SK-MEL-5 (cell line): ENCODE measurements at regions not wholly inside any gene's neighbourhood (a gene's known extent, or its start where the extent isn't known, plus 50 kb on each side); places are given as distances from the start of the nearest gene placed in this dataset.

ENCODE experiments used
- DNase-seq: peaks from one replicate; pipeline ENCODE4 v3.0.0-alpha.2; 2016; ENCODE audit warnings: low read depth, low spot score
- in situ Hi-C: cut with HindIII; loops from 2 replicates; pipeline ENCODE4 v1.10.0; 2016; ENCODE audit warnings: low sequenced_read_pairs, high pct_unique_total_duplicates, low pct_unique_long_range_greater_than_20kb

GRCh38 chr4:141783770-141784169, 147.4 kb downstream of the IL15 start:
- no peak for DNase-seq
- in situ Hi-C loops: no loop called here

- in situ Hi-C loops: no loop called here
Measured at GRCh38 chr4:141786946-141787345, 150.6 kb downstream of the IL15 start.

GRCh38 chr4:141788169-141788915, 152.0 kb downstream of the IL15 start:
- in situ Hi-C loops: no loop called here
- no peak for DNase-seq

More at GRCh38 chr4:141786946-141787345, 150.6 kb downstream of the IL15 start:
- DNase-seq: no peak

- DNase-seq: no peak
- in situ Hi-C loops: no loop called here
Measured at GRCh38 chr4:141789716-141790115, 153.3 kb downstream of the IL15 start.

- in situ Hi-C loops: no loop called here
- DNase-seq: no peak
Measured at GRCh38 chr4:141792164-141792563, 155.8 kb downstream of the IL15 start.

GRCh38 chr4:141797966-141798365, 161.6 kb downstream of the IL15 start:
- in situ Hi-C loops: no loop called here
- no peak for DNase-seq

- in situ Hi-C loops: no loop called here
- DNase-seq: no peak
Measured at GRCh38 chr4:141801558-141801957, 165.2 kb downstream of the IL15 start.

- DNase-seq: no peak
- in situ Hi-C loops: no loop called here
Measured at GRCh38 chr4:141802333-141802732, 165.9 kb downstream of the IL15 start.

- in situ Hi-C loops: no loop called here
- no peak for DNase-seq
Measured at GRCh38 chr4:141804836-141805235, 168.5 kb downstream of the IL15 start.

- DNase-seq: no peak
- in situ Hi-C loops: no loop called here
Measured at GRCh38 chr4:141807103-141807891, 170.9 kb downstream of the IL15 start.

GRCh38 chr4:141810038-141810711, 173.8 kb downstream of the IL15 start:
- DNase-seq: no peak
- in situ Hi-C loops: no loop called here

GRCh38 chr4:141810712-141811375, 174.5 kb downstream of the IL15 start:
- no peak for DNase-seq
- in situ Hi-C loops: no loop called here

- in situ Hi-C loops: no loop called here
- DNase-seq: no peak
Measured at GRCh38 chr4:141812158-141812557, 175.8 kb downstream of the IL15 start.

- in situ Hi-C loops: no loop called here
- no peak for DNase-seq
Measured at GRCh38 chr4:141814499-141814898, 178.1 kb downstream of the IL15 start.

GRCh38 chr4:141815646-141816045, 179.3 kb downstream of the IL15 start:
- no peak for DNase-seq
- in situ Hi-C loops: no loop called here

GRCh38 chr4:141826260-141826659, 189.9 kb downstream of the IL15 start:
- in situ Hi-C loops: no loop called here
- DNase-seq: no peak

- in situ Hi-C loops: no loop called here
- DNase-seq: no peak
Measured at GRCh38 chr4:141833209-141833608, 196.8 kb downstream of the IL15 start.
